ENCODE measurements at regions not wholly inside any gene's neighbourhood (a gene's known extent, or its start where the extent isn't known, plus 50 kb on each side); places are given as distances from the start of the nearest gene placed in this dataset.

GRCh38 chr2:228762565-228762964 is 508.5 kb downstream of the PID1 start:
- no peak for DNase-seq (ENCODE audit: low spot score)
- Histone ChIP-seq H3K27me3 (ENCODE audit: control insufficient read depth in 1 of 2, insufficient read depth in 2 of 2, low read length in 2 of 2) (no peaks in the 10 kb centered on the region), H3K4me3 (replicated peaks in 1 of 3; ENCODE audit: insufficient read depth in 1 of 3, low read depth in 2 of 3, low read length in 3 of 3) (no peak overlapping the region), H3K79me2 (ENCODE audit: insufficient read depth, low read length) (no peaks in the 10 kb centered on the region), H3K4me2 (ENCODE audit: low read depth, low read length) (no peak overlapping the region), H3K9ac (ENCODE audit: insufficient read depth, low read depth, low read length) (no peak overlapping the region), H3K4me1 (ENCODE audit: insufficient read depth, low read length) (no peaks in the 10 kb centered on the region), H2AFZ (ENCODE audit: low read length) (no peak overlapping the region), H4K20me1 (ENCODE audit: insufficient read depth, low read length) (no peaks in the 10 kb centered on the region), H3K36me3 (replicated peaks in 1 of 2; ENCODE audit: control insufficient read depth in 1 of 2, insufficient read depth in 2 of 2, low read length in 2 of 2) (no peaks in the 10 kb centered on the region), H3K9me3 (ENCODE audit: low read length) (peaks cover 58% of the 10 kb centered on the region), H3K27ac (ENCODE audit: extremely low read length, insufficient read depth, low read length) (no peak overlapping the region)
- POLR2A ChIA-PET: no interaction called here
- intact Hi-C loops (cut with micrococcal nuclease; ENCODE audit: unreplicated experiment) (no loop called here), in situ Hi-C loops (cut with HindIII; ENCODE audit: extremely low pct_ligation_motif_present, low pct_unique_long_range_greater_than_20kb) (no loop called here)
- CTCF ChIA-PET (ENCODE audit: low intra/inter-chr PET ratio, low total read pairs): no interaction called here
- no TSS peak for BruUV-seq (replicated peaks)
- FAIRE-seq: no peak
- ATAC-seq: no peak
- WGBS (ENCODE audit: low lambda C conversion rate): 8% methylated on average over 2 of the region's 2 CpGs
- TF ChIP-seq EP300 (IDR thresholded peaks at IDR 0.05; ENCODE audit: low read depth in 2 of 2, low read length in 2 of 2) (no peak), EP300 (CRISPR knock-in tag; IDR thresholded peaks at IDR 0.05; ENCODE audit: borderline replicate concordance) (no peak), ZNF816 (CRISPR knock-in tag; IDR thresholded peaks at IDR 0.05; ENCODE audit: borderline replicate concordance) (no peak), THYN1 (CRISPR knock-in tag; IDR thresholded peaks at IDR 0.05; ENCODE audit: borderline replicate concordance, low read depth) (no peak), ZNF362 (CRISPR knock-in tag; IDR thresholded peaks at IDR 0.05; ENCODE audit: borderline replicate concordance) (no peak), ZNF597 (CRISPR knock-in tag; IDR thresholded peaks at IDR 0.05) (no peak), ZNF678 (CRISPR knock-in tag; IDR thresholded peaks at IDR 0.05) (no peak), KLF6 (CRISPR knock-in tag; IDR thresholded peaks at IDR 0.05) (no peak), XBP1 (CRISPR knock-in tag; IDR thresholded peaks at IDR 0.05) (no peak), MXD4 (CRISPR knock-in tag; IDR thresholded peaks at IDR 0.05) (no peak), NFRKB (IDR thresholded peaks at IDR 0.05) (no peak), TEF (CRISPR knock-in tag; IDR thresholded peaks at IDR 0.05) (no peak), NAIF1 (CRISPR knock-in tag; IDR thresholded peaks at IDR 0.05; ENCODE audit: borderline replicate concordance) (no peak), ZNF777 (CRISPR knock-in tag; IDR thresholded peaks at IDR 0.05) (no peak), ATF3 (CRISPR knock-in tag; IDR thresholded peaks at IDR 0.05) (no peak), ZNF652 (CRISPR knock-in tag; IDR thresholded peaks at IDR 0.05; ENCODE audit: borderline replicate concordance, low read depth) (no peak), FOXO4 (CRISPR knock-in tag; conservative IDR thresholded peaks at IDR 0.05) (no peak), FIP1L1 (IDR thresholded peaks at IDR 0.05; ENCODE audit: borderline replicate concordance, insufficient read depth, low read depth, low read length) (no peak)
- TF ChIP-seq, protein P1, sequence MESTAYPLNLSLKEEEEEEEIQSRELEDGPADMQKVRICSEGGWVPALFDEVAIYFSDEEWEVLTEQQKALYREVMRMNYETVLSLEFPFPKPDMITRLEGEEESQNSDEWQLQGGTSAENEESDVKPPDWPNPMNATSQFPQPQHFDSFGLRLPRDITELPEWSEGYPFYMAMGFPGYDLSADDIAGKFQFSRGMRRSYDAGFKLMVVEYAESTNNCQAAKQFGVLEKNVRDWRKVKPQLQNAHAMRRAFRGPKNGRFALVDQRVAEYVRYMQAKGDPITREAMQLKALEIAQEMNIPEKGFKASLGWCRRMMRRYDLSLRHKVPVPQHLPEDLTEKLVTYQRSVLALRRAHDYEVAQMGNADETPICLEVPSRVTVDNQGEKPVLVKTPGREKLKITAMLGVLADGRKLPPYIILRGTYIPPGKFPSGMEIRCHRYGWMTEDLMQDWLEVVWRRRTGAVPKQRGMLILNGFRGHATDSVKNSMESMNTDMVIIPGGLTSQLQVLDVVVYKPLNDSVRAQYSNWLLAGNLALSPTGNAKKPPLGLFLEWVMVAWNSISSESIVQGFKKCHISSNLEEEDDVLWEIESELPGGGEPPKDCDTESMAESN (CRISPR knock-in tag; conservative IDR thresholded peaks at IDR 0.05): no peak

Data from HepG2 (cell line).